GM08714 (cell line): ENCODE measurements at regions not wholly inside any gene's neighbourhood (a gene's known extent, or its start where the extent isn't known, plus 50 kb on each side); places are given as distances from the start of the nearest gene placed in this dataset.

Source experiments
- H3K4me3 ChIP-seq: fragments of 200-500 bp; sonication (Bioruptor generic); 2 replicates; pipeline ENCODE4 v1.5.1; 2014; ENCODE audit warnings: mild to moderate bottlenecking, low read length, inconsistent platforms
- ZNF274 ChIP-seq: IDR thresholded peaks from 2 replicates; pipeline ENCODE4 v1.6.1; 2012; ENCODE audit warnings: mild to moderate bottlenecking, low read depth, low read length

- no peak for TF ChIP-seq ZNF274
- no peak overlapping the region for H3K4me3 ChIP-seq
Measured at GRCh38 chr14:56944397-56944796, 134.1 kb upstream of the OTX2 start.

DNA sequence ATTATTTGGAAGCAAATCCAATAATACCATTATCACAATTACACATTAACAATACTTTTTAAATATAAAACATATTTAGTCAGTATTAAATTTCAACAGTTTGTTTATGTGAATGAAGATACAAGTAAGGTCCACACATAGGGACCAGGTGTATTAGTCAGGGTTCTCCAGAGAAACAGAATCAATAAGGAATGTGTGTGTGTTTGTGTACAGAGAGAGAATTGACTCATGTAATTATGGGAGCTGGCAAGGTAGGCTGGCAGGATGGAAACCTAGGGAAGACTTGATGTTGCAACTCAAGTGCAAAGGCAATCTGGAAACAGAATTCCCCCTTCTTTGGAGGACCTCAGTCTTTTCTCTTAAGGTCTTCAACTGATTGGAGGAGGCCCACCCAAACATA lies 123.2 kb upstream of the OTX2 start:
- H3K4me3 ChIP-seq = no peak overlapping the region
- no peak for TF ChIP-seq ZNF274

DNA sequence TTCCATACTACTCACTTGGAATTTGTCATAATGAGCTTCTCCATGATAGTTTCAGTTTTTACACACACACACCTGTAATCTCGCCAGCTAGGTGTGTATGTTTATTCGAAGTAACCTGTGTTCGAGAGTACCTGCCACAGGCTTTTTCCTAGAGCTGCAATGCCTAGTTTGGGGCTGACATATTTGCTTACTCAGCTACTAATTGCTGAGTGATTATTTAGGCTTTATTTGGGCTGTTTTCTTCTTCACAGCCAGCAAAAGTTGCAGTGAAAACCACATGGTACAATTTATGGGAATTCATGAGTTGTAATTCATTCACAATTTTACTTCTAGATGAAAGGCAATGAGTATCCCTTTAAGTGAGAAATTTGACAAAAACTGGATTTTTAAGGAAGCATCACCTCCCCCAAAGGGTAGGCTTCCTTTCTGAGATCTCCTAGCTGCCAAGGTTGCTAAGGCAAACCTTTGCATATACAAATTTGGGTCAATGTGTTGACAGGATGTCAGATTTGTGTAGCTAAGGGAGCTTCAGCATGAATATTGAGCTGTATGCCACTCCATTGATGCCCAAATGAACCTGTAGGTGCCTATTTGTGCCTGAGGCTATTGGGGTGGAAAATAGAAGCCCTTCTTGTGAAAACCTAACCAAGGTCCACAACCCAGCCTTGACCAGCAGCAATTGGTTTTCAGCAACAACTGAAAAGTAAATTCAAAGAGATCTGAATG lies 108.7 kb upstream of the OTX2 start:
- no peak for TF ChIP-seq ZNF274
- no peak overlapping the region for H3K4me3 ChIP-seq

DNA sequence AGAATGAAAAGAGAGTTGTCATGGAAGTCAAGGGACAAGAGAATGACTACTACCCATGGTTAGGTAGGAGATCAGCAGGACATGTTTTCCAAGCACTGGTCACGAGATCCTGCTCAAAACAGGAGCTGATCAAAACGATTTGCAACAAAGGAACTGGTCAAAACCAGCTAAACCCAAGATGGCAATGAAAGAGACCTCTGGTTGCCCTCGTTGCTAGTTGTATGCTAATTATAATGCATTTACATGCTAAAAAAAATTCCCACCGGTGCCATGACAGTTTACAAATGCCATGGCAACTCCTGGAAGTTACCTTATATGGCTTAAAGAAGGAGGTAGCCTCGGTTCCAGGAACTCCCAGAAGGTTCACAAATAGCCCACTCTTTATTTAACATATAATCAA lies 95.0 kb upstream of the OTX2 start:
- H3K4me3 ChIP-seq = no peak overlapping the region
- no peak for TF ChIP-seq ZNF274

DNA sequence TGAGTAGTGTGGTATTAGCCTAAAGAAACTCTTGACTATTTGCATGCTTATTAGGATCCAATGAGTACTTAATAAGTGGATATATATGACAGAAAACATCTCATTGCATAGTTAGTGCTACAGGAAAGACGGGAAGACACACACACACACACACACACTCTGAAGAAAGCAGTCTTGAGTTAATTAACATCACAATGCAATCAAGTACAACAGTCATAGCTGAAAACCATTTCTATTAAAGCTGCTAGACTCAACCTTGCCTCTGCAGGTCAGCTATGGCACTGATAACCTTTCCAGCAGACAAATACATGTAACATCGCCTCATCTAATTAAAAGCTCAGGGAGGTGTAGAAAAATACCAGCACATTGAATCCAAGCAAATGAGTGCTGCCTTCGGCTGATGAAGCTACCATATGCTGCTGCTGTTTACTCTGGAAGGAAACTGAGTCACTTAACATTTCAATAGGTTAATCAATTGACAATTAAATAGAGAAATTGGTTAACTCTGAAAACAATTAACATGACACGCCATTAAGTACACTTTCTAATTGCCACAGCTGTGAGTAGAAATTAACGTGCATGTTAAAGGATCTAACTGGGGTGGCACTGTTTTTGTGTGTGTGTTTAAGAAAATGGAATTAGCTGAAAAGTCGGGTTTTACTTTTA lies 93.2 kb upstream of the OTX2 start:
- no peak for TF ChIP-seq ZNF274
- H3K4me3 ChIP-seq = no peak overlapping the region

DNA sequence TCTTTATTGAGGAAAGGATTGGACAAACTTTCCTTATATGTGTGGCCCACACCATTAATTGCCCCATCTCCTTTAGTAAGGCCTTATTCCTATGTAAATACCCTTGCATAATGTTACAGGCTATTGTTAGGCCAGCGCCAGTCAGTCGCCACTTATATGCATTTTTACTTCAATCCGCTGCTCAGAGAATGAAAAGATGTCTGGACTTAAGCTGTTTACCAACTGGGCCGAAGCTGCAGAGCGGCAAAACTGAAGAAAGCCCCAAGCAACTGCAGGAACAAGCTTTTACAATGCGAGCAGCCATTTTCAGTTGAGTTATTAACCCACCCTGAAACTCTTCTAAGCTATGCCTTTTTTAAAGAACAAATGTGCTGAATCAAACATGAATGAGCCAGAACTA lies 92.1 kb upstream of the OTX2 start:
- no peak overlapping the region for H3K4me3 ChIP-seq
- no peak for TF ChIP-seq ZNF274

- no peak overlapping the region for H3K4me3 ChIP-seq
- TF ChIP-seq ZNF274 = no peak
Measured at GRCh38 chr14:56900726-56901125, 90.4 kb upstream of the OTX2 start.

DNA sequence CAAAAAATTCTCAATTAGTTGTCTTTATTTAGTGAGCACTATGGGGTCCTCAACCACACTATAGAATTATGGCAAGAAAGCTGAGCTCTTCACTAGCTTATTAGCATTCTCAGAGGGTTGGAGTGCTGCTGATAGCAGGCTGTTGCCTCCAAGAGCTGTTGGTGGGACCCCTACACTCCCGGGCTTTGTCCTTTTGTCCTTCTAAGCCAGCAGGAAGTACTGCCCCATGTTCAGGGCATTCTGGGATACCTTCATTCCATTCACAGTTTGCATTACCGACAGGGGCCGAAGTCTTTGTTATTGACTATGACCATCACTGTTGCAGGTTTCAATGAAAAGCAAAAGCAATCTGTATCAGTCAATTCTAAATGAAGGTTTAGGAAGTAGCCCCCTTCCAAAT lies 89.5 kb upstream of the OTX2 start:
- no peak overlapping the region for H3K4me3 ChIP-seq
- no peak for TF ChIP-seq ZNF274

- no peak overlapping the region for H3K4me3 ChIP-seq
- TF ChIP-seq ZNF274 = no peak
Measured at GRCh38 chr14:56896922-56897321, 86.6 kb upstream of the OTX2 start.

GRCh38 chr14:56896231-56896630 lies 86.0 kb upstream of the OTX2 start:
- no peak for TF ChIP-seq ZNF274
- no peak overlapping the region for H3K4me3 ChIP-seq

- no peak for TF ChIP-seq ZNF274
- H3K4me3 ChIP-seq = no peak overlapping the region
Measured at GRCh38 chr14:56895154-56895553, 84.9 kb upstream of the OTX2 start.

GRCh38 chr14:56894591-56894991 lies 84.3 kb upstream of the OTX2 start:
- no peak overlapping the region for H3K4me3 ChIP-seq
- TF ChIP-seq ZNF274 = no peak

- H3K4me3 ChIP-seq = no peak overlapping the region
- no peak for TF ChIP-seq ZNF274
Measured at GRCh38 chr14:56892959-56893358, 82.7 kb upstream of the OTX2 start.

GRCh38 chr14:56891226-56891625 lies 80.9 kb upstream of the OTX2 start:
- TF ChIP-seq ZNF274 = no peak
- no peak overlapping the region for H3K4me3 ChIP-seq

- TF ChIP-seq ZNF274 = no peak
- H3K4me3 ChIP-seq = no peak overlapping the region
Measured at GRCh38 chr14:56889705-56890104, 79.4 kb upstream of the OTX2 start.

- no peak for TF ChIP-seq ZNF274
- H3K4me3 ChIP-seq = no peak overlapping the region
Measured at GRCh38 chr14:56888274-56888673, 78.0 kb upstream of the OTX2 start.

- TF ChIP-seq ZNF274 = no peak
- H3K4me3 ChIP-seq = no peak overlapping the region
Measured at GRCh38 chr14:56887216-56887615, 76.9 kb upstream of the OTX2 start.
